ENCODE measurements at regions not wholly inside any gene's neighbourhood (a gene's known extent, or its start where the extent isn't known, plus 50 kb on each side); places are given as distances from the start of the nearest gene placed in this dataset.

GRCh38 chr1:36693161-36693525 lies 210.4 kb upstream of the CSF3R start:
- H3K79me2 ChIP-seq (ENCODE audit: control insufficient read depth, insufficient read depth, low read length): no peaks in the 10 kb centered on the region
- TF ChIP-seq CTCF (IDR thresholded peaks at IDR 0.05) (no peak), EZH2 (IDR thresholded peaks at IDR 0.05; ENCODE audit: borderline replicate concordance, insufficient read depth, low read depth, low read length, poor library complexity, severe bottlenecking) (no peak)
- intact Hi-C loops (cut with micrococcal nuclease): no loop called here
- H3K4me1 ChIP-seq (ENCODE audit: control insufficient read depth in 2 of 2, insufficient read depth in 2 of 2, low read length in 2 of 2): no peaks in the 10 kb centered on the region
- H3K4me2 ChIP-seq (replicated peaks; ENCODE audit: low read depth, low read length, poor library complexity, severe bottlenecking): no peak overlapping the region
- no peak for DNase-seq
- H4K20me1 ChIP-seq (ENCODE audit: control insufficient read depth, insufficient read depth, low read length, poor library complexity, severe bottlenecking): no peaks in the 10 kb centered on the region
- H3K36me3 ChIP-seq (replicated peaks in 1 of 2; ENCODE audit: control extremely low read depth in 1 of 2, control insufficient read depth in 1 of 2, extremely low read depth in 1 of 2, insufficient read depth in 2 of 2, low read length in 1 of 2): no peaks in the 10 kb centered on the region
- H3K27me3 Mint-ChIP-seq: peaks cover 22% of the 10 kb centered on the region
- WGBS (ENCODE audit: insufficient coverage): 22% methylated on average over 1 of the region's 6 CpGs
- no peaks in the 10 kb centered on the region for H3K9me3 ChIP-seq (ENCODE audit: control extremely low read depth in 1 of 3, control insufficient read depth in 2 of 3, insufficient read depth in 1 of 3, low read length in 2 of 3)
- ChIA-PET POLR2A (no interaction called here), CTCF (no interaction called here)
- ATAC-seq (ENCODE audit: low read depth): no peak
- no peak overlapping the region for H3K9ac ChIP-seq (ENCODE audit: low read length)
- no peak overlapping the region for H3K4me3 Mint-ChIP-seq
- no peaks in the 10 kb centered on the region for H3K9me3 Mint-ChIP-seq (ENCODE audit: insufficient read depth)
- H3K4me3 ChIP-seq (ENCODE audit: control extremely low read depth in 1 of 5, extremely low read depth in 1 of 5, insufficient read depth in 1 of 5, low read depth in 2 of 5, low read length in 4 of 5): no peak overlapping the region
- peaks cover 0 to 5% (median 0%) of the 10 kb centered on the region in 4 experiments for H3K27me3 ChIP-seq (replicated peaks in 1 of 4; ENCODE audit: control extremely low read depth in 1 of 4, control insufficient read depth in 3 of 4, insufficient read depth in 4 of 4, low read length in 3 of 4)
- H3K4me1 Mint-ChIP-seq: no peaks in the 10 kb centered on the region
- H2AFZ ChIP-seq (ENCODE audit: insufficient read depth, low read depth, low read length, poor library complexity, severe bottlenecking): no peak overlapping the region
- no peak overlapping the region for H3K27ac Mint-ChIP-seq
- H3K27ac ChIP-seq (ENCODE audit: low read length in 2 of 2): no peak overlapping the region

GRCh38 chr1:36692465-36693160 lies 209.9 kb upstream of the CSF3R start:
- POLR2A ChIA-PET: no interaction called here

More at GRCh38 chr1:36692465-36693160, 209.9 kb upstream of the CSF3R start:
- H4K20me1 ChIP-seq (ENCODE audit: control insufficient read depth, insufficient read depth, low read length, poor library complexity, severe bottlenecking): no peaks in the 10 kb centered on the region
- no peaks in the 10 kb centered on the region for H3K9me3 ChIP-seq (ENCODE audit: control extremely low read depth in 1 of 3, control insufficient read depth in 2 of 3, insufficient read depth in 1 of 3, low read length in 2 of 3)
- H3K79me2 ChIP-seq (ENCODE audit: control insufficient read depth, insufficient read depth, low read length): no peaks in the 10 kb centered on the region
- TF ChIP-seq EZH2 (IDR thresholded peaks at IDR 0.05; ENCODE audit: borderline replicate concordance, insufficient read depth, low read depth, low read length, poor library complexity, severe bottlenecking) (no peak), CTCF (IDR thresholded peaks at IDR 0.05) (no peak)
- no peaks in the 10 kb centered on the region for H3K4me1 Mint-ChIP-seq
- H3K27ac ChIP-seq (ENCODE audit: low read length in 2 of 2): no peak overlapping the region
- DNase-seq: no peak
- 75% methylated on average over 6 of the region's 10 CpGs for WGBS (ENCODE audit: insufficient coverage)
- no peak overlapping the region for H2AFZ ChIP-seq (ENCODE audit: insufficient read depth, low read depth, low read length, poor library complexity, severe bottlenecking)
- no peaks in the 10 kb centered on the region for H3K36me3 ChIP-seq (replicated peaks in 1 of 2; ENCODE audit: control extremely low read depth in 1 of 2, control insufficient read depth in 1 of 2, extremely low read depth in 1 of 2, insufficient read depth in 2 of 2, low read length in 1 of 2)
- H3K27me3 Mint-ChIP-seq: peaks cover 27% of the 10 kb centered on the region
- no peak overlapping the region for H3K4me2 ChIP-seq (replicated peaks; ENCODE audit: low read depth, low read length, poor library complexity, severe bottlenecking)
- peaks cover 0 to 7% (median 0%) of the 10 kb centered on the region in 4 experiments for H3K27me3 ChIP-seq (replicated peaks in 1 of 4; ENCODE audit: control extremely low read depth in 1 of 4, control insufficient read depth in 3 of 4, insufficient read depth in 4 of 4, low read length in 3 of 4)
- no peak overlapping the region for H3K27ac Mint-ChIP-seq
- no peak overlapping the region for H3K4me3 Mint-ChIP-seq
- ATAC-seq (ENCODE audit: low read depth): no peak
- no peak overlapping the region for H3K9ac ChIP-seq (ENCODE audit: low read length)
- no peak overlapping the region for H3K4me3 ChIP-seq (ENCODE audit: control extremely low read depth in 1 of 5, extremely low read depth in 1 of 5, insufficient read depth in 1 of 5, low read depth in 2 of 5, low read length in 4 of 5)
- intact Hi-C loops (cut with micrococcal nuclease): no loop called here
- no peaks in the 10 kb centered on the region for H3K9me3 Mint-ChIP-seq (ENCODE audit: insufficient read depth)
- CTCF ChIA-PET: no interaction called here
- no peaks in the 10 kb centered on the region for H3K4me1 ChIP-seq (ENCODE audit: control insufficient read depth in 2 of 2, insufficient read depth in 2 of 2, low read length in 2 of 2)

Measured in B cell (primary cell).